GM23338 (cell line): ENCODE measurements at regions not wholly inside any gene's neighbourhood (a gene's known extent, or its start where the extent isn't known, plus 50 kb on each side); places are given as distances from the start of the nearest gene placed in this dataset.

Experiments used
- ATAC-seq: fragments of 200-7000 bp; cut with Tn5 transposase; 3 replicates; pipeline ENCODE4 v1.9.1; 2020
- DNase-seq: peaks from one replicate; pipeline ENCODE4 v3.0.0-alpha.2; 2015; ENCODE audit warnings: low spot score
- H2AFZ ChIP-seq: fragments of 200-600 bp; sonication (generic); 2 replicates; pipeline ENCODE4 v1.8.0; 2016; ENCODE audit warnings: antibody characterized with exemption, mild to moderate bottlenecking, moderate library complexity
- H3F3A ChIP-seq: fragments of 200-600 bp; sonication (generic); replicated peaks from 2 replicates; pipeline ENCODE4 v1.8.0; 2017; ENCODE audit warnings: antibody characterized with exemption, mixed run types, low read depth
- H3K27ac ChIP-seq: fragments of 200-600 bp; sonication (generic); 2 replicates; pipeline ENCODE4 v1.6.1; 2016; ENCODE audit warnings: low read depth
- H3K27me3 ChIP-seq: fragments of 200-600 bp; sonication (generic); 2 replicates; pipeline ENCODE4 v1.8.0; 2016; ENCODE audit warnings: mild to moderate bottlenecking, mixed run types, moderate library complexity; ENCODE audit not compliant: insufficient read depth
- H3K36me3 ChIP-seq: fragments of 200-600 bp; sonication (generic); 2 replicates; pipeline ENCODE4 v1.8.0; 2016; ENCODE audit warnings: mild to moderate bottlenecking; ENCODE audit not compliant: insufficient read depth
- H3K4me1 ChIP-seq: fragments of 200-600 bp; sonication (generic); 2 replicates; pipeline ENCODE4 v1.8.0; 2016; ENCODE audit warnings: mild to moderate bottlenecking, moderate library complexity; ENCODE audit not compliant: insufficient read depth
- H3K4me2 ChIP-seq: fragments of 200-600 bp; sonication (generic); 2 replicates; pipeline ENCODE4 v1.7.1; 2017; ENCODE audit warnings: mixed run types
- H3K4me3 ChIP-seq: fragments of 200-600 bp; sonication (generic); 2 replicates; pipeline ENCODE4 v1.6.1; 2016; ENCODE audit warnings: mixed run types
- H3K79me2 ChIP-seq: fragments of 200-600 bp; sonication (generic); replicated peaks from 2 replicates; pipeline ENCODE4 v1.8.0; 2017; ENCODE audit warnings: mild to moderate bottlenecking; ENCODE audit not compliant: insufficient read depth
- H3K9me2 ChIP-seq: fragments of 200-600 bp; sonication (generic); 2 replicates; pipeline ENCODE4 v1.8.0; 2017; ENCODE audit not compliant: insufficient read depth
- H4K20me1 ChIP-seq: fragments of 200-600 bp; sonication (generic); replicated peaks from 2 replicates; pipeline ENCODE4 v1.8.0; 2017; ENCODE audit warnings: mild to moderate bottlenecking; ENCODE audit not compliant: insufficient read depth
- H3K27ac Mint-ChIP-seq: 2 replicates; pipeline ENCODE4 v1.8.0; 2020; ENCODE audit warnings: inconsistent platforms, mild to moderate bottlenecking, moderate library complexity, mixed read lengths
- H3K27me3 Mint-ChIP-seq: 3 replicates; pipeline ENCODE4 v1.8.0; 2022; ENCODE audit warnings: low read depth, mild to moderate bottlenecking, moderate library complexity, mixed read lengths, inconsistent platforms; ENCODE audit not compliant: insufficient read depth, poor library complexity
- H3K36me3 Mint-ChIP-seq: 3 replicates; pipeline ENCODE4 v1.8.0; 2021; ENCODE audit warnings: low read depth, mild to moderate bottlenecking, inconsistent platforms, moderate library complexity, mixed read lengths
- H3K4me1 Mint-ChIP-seq: 3 replicates; pipeline ENCODE4 v1.8.0; 2020; ENCODE audit warnings: mild to moderate bottlenecking, inconsistent platforms, mixed read lengths
- H3K4me3 Mint-ChIP-seq: 3 replicates; pipeline ENCODE4 v1.8.0; 2021; ENCODE audit warnings: moderate library complexity, mild to moderate bottlenecking, inconsistent platforms, mixed read lengths
- H3K9me3 Mint-ChIP-seq: 3 replicates; pipeline ENCODE4 v1.8.0; 2020; ENCODE audit warnings: moderate library complexity, mild to moderate bottlenecking, inconsistent platforms, mixed read lengths
- CREB1 ChIP-seq: fragments of 250-450 bp; sonication (Bioruptor Pico); IDR thresholded peaks from 2 replicates; pipeline ENCODE4 v1.5.0; 2020; ENCODE audit warnings: low read depth, mild to moderate bottlenecking, moderate library complexity
- EZH2phosphoT487 ChIP-seq: fragments of 200-600 bp; sonication (generic); IDR thresholded peaks from one replicate; pipeline ENCODE4 v1.8.1; 2018; ENCODE audit warnings: antibody characterized with exemption; ENCODE audit not compliant: unreplicated experiment
- POLR2AphosphoS5 ChIP-seq: IDR thresholded peaks from 2 replicates; pipeline ENCODE4 v1.6.1; 2016; ENCODE audit warnings: antibody characterized with exemption, low read depth
- ZNF331 ChIP-seq: fragments of 250-450 bp; sonication (Bioruptor Pico); IDR thresholded peaks from 2 replicates; pipeline ENCODE4 v1.5.0; 2020; ENCODE audit warnings: low read depth, mild to moderate bottlenecking, moderate library complexity
- TF ChIP-seq, protein P1 (sequence below): fragments of 250-450 bp; sonication (Bioruptor Pico); IDR thresholded peaks from 2 replicates; pipeline ENCODE4 v1.5.0; 2020; ENCODE audit warnings: mild to moderate bottlenecking, moderate library complexity
- TF ChIP-seq, protein P2 (sequence below), 2 experiments: fragments of 200-600 bp in 1 of 2; sonication (generic) in 1 of 2; conservative IDR thresholded peaks; 2 replicates each; pipeline versions ENCODE4 v1.5.1 to v1.6.1; 2016 to 2017; ENCODE audit warnings: antibody characterized with exemption in 2 of 2, low read depth in 2 of 2, mild to moderate bottlenecking in 2 of 2, moderate library complexity in 1 of 2
- TF ChIP-seq, protein P3 (sequence below): IDR thresholded peaks from 2 replicates; pipeline ENCODE4 v1.6.1; 2016; ENCODE audit warnings: antibody characterized with exemption

DNA sequence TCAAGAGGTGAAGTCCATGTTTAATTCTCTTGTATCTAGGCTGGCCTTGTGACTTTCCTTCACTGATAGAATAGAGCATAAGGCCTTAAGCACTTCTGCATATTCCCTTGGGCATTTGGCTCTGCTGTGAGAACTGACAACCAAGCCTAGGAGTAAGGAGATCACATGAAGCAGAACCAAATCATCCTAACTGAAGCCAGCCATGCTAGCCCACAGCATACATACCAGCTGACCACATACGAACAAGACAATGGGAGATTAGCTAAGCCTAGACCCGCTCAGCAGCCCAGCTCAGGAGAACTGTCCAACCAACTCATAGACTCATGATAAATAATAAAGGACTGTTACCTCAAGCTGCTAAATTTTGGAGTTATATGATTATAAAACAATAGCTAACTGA lies 114.6 kb upstream of the NEK7 start (continued):
- TF ChIP-seq, protein P1, sequence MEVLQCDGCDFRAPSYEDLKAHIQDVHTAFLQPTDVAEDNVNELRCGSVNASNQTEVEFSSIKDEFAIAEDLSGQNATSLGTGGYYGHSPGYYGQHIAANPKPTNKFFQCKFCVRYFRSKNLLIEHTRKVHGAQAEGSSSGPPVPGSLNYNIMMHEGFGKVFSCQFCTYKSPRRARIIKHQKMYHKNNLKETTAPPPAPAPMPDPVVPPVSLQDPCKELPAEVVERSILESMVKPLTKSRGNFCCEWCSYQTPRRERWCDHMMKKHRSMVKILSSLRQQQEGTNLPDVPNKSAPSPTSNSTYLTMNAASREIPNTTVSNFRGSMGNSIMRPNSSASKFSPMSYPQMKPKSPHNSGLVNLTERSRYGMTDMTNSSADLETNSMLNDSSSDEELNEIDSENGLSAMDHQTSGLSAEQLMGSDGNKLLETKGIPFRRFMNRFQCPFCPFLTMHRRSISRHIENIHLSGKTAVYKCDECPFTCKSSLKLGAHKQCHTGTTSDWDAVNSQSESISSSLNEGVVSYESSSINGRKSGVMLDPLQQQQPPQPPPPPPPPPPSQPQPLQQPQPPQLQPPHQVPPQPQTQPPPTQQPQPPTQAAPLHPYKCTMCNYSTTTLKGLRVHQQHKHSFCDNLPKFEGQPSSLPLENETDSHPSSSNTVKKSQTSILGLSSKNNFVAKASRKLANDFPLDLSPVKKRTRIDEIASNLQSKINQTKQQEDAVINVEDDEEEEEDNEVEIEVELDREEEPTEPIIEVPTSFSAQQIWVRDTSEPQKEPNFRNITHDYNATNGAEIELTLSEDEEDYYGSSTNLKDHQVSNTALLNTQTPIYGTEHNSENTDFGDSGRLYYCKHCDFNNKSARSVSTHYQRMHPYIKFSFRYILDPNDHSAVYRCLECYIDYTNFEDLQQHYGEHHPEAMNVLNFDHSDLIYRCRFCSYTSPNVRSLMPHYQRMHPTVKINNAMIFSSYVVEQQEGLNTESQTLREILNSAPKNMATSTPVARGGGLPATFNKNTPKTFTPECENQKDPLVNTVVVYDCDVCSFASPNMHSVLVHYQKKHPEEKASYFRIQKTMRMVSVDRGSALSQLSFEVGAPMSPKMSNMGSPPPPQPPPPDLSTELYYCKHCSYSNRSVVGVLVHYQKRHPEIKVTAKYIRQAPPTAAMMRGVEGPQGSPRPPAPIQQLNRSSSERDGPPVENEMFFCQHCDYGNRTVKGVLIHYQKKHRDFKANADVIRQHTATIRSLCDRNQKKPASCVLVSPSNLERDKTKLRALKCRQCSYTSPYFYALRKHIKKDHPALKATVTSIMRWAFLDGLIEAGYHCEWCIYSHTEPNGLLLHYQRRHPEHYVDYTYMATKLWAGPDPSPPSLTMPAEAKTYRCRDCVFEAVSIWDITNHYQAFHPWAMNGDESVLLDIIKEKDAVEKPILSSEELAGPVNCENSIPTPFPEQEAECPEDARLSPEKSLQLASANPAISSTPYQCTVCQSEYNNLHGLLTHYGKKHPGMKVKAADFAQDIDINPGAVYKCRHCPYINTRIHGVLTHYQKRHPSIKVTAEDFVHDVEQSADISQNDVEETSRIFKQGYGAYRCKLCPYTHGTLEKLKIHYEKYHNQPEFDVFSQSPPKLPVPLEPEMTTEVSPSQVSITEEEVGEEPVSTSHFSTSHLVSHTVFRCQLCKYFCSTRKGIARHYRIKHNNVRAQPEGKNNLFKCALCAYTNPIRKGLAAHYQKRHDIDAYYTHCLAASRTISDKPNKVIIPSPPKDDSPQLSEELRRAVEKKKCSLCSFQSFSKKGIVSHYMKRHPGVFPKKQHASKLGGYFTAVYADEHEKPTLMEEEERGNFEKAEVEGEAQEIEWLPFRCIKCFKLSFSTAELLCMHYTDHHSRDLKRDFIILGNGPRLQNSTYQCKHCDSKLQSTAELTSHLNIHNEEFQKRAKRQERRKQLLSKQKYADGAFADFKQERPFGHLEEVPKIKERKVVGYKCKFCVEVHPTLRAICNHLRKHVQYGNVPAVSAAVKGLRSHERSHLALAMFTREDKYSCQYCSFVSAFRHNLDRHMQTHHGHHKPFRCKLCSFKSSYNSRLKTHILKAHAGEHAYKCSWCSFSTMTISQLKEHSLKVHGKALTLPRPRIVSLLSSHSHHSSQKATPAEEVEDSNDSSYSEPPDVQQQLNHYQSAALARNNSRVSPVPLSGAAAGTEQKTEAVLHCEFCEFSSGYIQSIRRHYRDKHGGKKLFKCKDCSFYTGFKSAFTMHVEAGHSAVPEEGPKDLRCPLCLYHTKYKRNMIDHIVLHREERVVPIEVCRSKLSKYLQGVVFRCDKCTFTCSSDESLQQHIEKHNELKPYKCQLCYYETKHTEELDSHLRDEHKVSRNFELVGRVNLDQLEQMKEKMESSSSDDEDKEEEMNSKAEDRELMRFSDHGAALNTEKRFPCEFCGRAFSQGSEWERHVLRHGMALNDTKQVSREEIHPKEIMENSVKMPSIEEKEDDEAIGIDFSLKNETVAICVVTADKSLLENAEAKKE (CRISPR knock-in tag) = no peak

DNA sequence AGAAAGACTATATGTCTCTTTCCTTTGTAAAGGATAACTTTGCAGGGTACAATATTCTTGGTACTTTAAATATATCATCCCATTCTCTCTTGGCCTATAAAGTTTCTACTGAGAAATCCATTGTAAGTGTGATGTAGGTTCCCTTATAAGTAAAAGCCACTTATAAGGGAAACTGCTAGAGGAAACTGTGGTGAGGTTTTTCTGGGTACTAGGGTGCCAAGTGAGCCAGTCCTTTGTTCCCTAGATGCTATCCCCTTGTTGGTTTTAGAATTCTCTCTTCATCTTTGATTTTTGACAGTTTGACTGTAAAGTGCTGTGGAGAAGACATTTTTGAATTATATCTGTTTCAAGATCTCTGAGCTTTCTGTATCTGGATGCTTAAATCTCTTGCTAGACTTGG lies 108.9 kb upstream of the NEK7 start:
- no peaks in the 10 kb centered on the region for H3K36me3 Mint-ChIP-seq
- no peak for ATAC-seq
- TF ChIP-seq EZH2phosphoT487 (no peak), ZNF331 (CRISPR knock-in tag) (no peak), POLR2AphosphoS5 (no peak), CREB1 (no peak)
- TF ChIP-seq, protein P1 (CRISPR knock-in tag) = no peak
- TF ChIP-seq, protein P2, sequence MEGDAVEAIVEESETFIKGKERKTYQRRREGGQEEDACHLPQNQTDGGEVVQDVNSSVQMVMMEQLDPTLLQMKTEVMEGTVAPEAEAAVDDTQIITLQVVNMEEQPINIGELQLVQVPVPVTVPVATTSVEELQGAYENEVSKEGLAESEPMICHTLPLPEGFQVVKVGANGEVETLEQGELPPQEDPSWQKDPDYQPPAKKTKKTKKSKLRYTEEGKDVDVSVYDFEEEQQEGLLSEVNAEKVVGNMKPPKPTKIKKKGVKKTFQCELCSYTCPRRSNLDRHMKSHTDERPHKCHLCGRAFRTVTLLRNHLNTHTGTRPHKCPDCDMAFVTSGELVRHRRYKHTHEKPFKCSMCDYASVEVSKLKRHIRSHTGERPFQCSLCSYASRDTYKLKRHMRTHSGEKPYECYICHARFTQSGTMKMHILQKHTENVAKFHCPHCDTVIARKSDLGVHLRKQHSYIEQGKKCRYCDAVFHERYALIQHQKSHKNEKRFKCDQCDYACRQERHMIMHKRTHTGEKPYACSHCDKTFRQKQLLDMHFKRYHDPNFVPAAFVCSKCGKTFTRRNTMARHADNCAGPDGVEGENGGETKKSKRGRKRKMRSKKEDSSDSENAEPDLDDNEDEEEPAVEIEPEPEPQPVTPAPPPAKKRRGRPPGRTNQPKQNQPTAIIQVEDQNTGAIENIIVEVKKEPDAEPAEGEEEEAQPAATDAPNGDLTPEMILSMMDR (conservative IDR thresholded peaks at IDR 0.05; ENCODE audit: low read depth in 2 of 2) = no peak
- TF ChIP-seq, protein P3, sequence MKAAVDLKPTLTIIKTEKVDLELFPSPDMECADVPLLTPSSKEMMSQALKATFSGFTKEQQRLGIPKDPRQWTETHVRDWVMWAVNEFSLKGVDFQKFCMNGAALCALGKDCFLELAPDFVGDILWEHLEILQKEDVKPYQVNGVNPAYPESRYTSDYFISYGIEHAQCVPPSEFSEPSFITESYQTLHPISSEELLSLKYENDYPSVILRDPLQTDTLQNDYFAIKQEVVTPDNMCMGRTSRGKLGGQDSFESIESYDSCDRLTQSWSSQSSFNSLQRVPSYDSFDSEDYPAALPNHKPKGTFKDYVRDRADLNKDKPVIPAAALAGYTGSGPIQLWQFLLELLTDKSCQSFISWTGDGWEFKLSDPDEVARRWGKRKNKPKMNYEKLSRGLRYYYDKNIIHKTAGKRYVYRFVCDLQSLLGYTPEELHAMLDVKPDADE = no peak

More for the DNA sequence above, 108.9 kb upstream of the NEK7 start:
- DNase-seq = no peak
- no peaks in the 10 kb centered on the region for H3K4me1 Mint-ChIP-seq
- Histone ChIP-seq H4K20me1 (no peaks in the 10 kb centered on the region), H3K27ac (no peak overlapping the region), H3K27me3 (no peaks in the 10 kb centered on the region), H3K4me3 (no peak overlapping the region), H3K36me3 (no peaks in the 10 kb centered on the region), H2AFZ (no peak overlapping the region), H3K4me1 (no peaks in the 10 kb centered on the region), H3F3A (no peaks in the 10 kb centered on the region), H3K9me2 (no peaks in the 10 kb centered on the region; the same call in 1 of the 2 replicates), H3K4me2 (no peak overlapping the region), H3K79me2 (no peaks in the 10 kb centered on the region)
- no peak overlapping the region for H3K4me3 Mint-ChIP-seq
- H3K9me3 Mint-ChIP-seq = no peaks in the 10 kb centered on the region
- H3K27me3 Mint-ChIP-seq = no peaks in the 10 kb centered on the region
- H3K27ac Mint-ChIP-seq = no peak overlapping the region
